Ammon's horn (tissue), 1 donor: ENCODE measurements at regions not wholly inside any gene's neighbourhood (a gene's known extent, or its start where the extent isn't known, plus 50 kb on each side); places are given as distances from the start of the nearest gene placed in this dataset.
"Not testable (repeated sequence)": the region's sequence is repeated elsewhere in the genome, so short reads cannot be mapped to it uniquely, and the experiment has no call there.

Source experiments
- DNase-seq: peaks from one replicate; pipeline ENCODE4 v3.0.0-alpha.2; 2016; ENCODE audit warnings: low spot score

DNA sequence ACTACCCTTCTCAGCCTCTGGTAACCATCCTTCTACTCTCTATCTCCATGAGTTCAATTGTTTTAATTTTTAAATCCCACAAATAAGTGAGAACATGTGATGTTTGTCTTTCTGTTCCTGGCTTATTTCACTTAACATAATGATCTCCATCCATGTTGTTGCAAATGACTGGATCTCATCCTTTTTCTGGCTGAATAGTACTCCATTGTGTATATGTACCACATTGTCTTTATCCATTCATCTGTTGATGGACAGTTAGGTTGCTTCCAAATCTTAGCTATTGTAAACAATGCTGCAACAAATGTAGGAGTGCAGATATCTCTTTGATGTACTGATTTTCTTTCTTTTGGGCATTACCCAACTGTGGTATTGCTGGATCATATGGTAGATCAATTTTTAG is 103.0 kb downstream of the CARTPT start:
- DNase-seq, result not testable (repeated sequence)

DNA sequence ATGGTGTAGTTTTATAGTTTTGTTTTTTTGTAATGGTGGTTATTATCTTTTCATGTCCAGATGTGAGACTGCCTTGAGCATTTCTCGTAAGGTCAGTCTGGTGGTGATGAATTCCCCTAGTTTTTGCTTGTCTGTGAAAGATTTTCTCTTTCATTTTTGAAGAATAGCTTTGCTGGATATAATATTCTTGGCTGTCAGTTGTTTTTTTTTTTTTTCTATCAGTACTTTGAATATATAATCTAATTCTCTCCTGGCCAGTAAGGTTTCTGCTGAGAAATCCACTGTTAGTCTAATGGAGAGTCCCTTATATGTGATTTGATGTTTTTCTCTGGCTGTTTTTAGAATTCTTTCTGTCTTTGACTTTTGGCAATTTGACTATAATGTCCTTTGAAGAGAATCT is 106.9 kb downstream of the CARTPT start:
- no peak for DNase-seq

DNA sequence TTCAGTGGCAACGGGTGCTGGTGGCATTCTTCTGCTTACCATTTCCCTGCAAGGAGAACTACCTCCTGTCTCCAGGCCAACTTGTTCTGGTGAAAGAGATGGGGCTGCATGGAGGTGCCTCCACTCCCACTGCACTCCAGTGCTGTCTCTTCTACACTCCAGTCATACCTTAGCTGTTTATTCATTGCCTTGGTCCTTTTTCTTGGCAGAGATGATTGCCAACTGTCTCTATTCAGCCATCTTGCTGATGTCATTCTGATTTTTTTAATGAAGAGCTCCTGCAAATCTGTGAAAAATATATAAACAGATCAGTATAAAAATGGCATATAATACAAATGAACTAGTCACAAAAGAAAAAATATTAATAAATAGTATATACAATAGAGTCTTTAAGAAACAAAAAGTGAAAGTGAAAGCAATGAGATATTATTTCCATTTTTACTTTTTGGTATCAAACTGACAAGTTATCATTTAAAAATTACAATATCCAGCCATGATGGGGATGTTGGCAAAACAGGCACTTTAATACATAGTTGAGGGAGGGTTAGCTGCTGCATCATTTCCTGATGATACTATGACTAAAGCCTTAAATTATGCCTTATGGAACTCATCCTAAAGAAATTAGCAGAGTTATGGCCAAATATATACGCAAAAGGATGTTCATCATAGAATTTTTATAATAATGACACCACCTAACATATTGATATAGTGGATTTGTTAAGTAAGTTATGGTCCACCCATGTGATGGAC is 109.4 kb downstream of the CARTPT start:
- no peak for DNase-seq

DNA sequence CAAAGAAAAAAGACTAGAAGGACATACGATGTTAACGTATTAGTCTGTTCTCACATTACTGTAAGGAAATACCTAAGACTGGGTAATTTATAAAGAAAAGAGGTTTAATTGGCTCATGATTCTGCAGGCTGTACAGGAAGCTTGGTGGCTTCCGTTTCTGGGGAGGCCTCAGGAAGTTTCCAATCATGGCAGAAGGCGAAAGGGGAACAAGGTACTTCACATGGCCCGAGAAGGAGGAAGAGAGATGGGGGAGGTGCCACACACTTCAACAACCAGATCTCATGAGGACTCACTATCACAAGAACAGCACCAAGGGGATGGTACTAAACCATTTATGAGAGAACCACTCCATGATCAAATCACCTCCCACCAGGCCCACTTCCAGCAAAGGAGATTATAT is 110.1 kb downstream of the CARTPT start:
- DNase-seq, result no peak

DNA sequence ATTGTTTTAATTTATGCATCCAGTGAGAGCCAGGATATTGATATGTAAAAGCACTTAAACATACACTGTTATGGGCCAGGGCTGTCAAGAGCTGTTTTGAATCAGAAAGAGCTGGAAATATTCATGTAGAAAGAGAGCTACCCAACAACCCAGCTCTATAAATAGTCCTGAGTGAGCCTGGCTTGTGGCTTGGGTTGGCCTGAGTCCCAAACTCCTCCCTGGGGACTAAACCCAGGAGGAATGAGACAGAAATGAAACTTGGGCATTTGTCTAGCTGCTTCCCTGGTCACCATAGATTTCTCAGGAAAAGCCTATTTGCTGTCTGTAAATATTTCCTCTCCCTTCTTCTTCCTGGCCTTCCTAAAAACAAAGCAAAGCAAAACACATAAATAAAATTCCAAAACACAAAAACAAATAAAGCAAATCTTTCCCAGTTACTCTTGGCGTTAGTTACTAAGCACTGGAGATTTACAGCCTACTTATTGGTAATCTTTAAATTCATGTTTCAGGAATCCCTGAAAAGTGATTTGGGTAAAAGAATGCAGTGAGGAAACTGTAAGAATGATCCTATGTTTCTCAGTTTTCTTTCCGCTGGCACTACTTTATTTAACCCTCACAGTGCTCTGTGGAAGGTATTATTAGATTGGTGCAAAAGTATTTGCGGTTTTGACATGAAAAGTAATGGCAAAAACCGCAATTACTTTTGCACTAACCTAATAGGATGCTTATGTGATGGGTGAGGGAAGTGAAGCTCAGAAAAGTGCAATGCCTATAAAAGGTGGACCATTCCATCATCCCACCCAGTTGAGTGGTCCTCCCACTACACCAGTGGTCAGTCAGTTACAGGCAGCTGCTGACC is 111.8 kb downstream of the CARTPT start:
- peak; percentile 67 for DNase-seq

DNA sequence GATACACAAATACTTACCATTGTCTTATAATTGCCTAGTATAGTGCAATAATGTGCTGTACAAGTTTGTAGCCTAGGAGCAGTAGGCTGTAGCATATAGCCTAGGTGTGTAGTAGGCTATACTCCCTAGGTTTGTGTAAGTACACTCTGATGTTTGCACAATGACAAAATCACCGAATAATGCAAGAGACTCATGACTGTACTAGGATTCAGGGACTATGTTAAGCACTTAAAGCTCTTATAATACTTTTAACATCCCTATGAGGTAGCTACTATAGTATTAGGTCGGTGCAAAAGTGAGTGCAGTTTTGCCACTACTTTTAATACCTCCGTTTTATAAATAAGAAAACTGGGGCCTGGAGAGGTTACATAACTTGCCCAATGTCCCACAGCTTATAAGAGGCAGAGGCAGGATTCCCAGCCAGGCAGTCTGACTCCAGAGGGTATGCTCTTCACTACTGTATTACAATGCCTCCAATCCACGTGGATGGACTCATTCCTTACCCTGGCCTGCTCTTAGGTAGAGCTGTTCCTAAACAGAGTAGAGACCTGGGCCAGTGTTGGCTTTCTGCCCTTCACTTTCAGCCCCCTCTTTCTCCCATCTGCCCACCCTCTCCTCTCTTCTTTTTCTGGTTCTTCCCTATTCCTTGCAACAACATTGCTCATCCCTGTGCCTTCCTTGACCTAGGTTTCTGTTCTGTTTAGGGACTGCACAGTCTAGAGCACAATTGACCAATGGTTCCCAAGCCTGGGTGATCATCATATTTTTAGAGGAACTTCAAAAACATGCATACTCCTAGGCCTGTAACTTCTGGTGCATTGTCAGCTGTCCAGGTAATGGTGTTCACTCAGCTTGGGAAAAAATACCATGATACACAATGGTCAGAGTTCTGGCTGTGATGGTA is 114.0 kb downstream of the CARTPT start:
- DNase-seq, result no peak

DNA sequence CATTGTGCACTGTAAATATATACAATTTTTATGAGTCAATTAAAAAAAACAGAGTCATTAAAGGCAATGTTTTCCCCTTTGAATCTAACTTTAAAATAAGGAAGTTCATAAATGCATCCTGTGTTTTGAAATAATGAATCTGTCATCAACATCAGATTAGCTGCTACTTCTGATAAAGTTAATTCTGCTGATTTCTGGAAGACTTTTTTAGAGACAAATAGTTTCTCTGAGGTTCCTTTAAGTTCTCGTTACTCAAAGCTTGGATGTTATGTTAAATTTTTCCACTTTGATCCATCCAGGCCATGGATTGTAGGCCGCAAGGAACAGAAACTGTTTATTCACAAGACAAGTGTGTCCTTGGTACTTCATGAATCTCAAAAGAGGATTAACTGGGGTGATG is 115.5 kb downstream of the CARTPT start:
- DNase-seq, result no peak

DNA sequence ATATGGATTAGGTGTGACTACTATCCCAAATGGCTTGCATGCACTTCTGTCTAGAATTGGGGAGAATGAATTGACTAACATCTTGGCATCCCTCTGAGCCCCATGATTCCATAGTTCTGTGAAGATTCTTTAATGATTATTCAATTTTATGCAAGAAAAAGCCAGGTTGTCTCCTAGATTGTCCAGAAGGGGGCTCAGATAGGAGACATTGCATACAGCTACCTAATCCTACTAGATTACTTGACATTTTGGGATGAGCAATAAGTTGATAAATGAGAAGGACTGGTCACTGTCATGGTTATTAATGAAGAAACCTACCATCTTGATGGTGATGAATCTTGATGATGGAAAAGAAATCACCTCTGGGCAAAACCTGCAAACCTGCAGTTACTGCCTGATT is 117.0 kb downstream of the CARTPT start:
- DNase-seq, result no peak

DNA sequence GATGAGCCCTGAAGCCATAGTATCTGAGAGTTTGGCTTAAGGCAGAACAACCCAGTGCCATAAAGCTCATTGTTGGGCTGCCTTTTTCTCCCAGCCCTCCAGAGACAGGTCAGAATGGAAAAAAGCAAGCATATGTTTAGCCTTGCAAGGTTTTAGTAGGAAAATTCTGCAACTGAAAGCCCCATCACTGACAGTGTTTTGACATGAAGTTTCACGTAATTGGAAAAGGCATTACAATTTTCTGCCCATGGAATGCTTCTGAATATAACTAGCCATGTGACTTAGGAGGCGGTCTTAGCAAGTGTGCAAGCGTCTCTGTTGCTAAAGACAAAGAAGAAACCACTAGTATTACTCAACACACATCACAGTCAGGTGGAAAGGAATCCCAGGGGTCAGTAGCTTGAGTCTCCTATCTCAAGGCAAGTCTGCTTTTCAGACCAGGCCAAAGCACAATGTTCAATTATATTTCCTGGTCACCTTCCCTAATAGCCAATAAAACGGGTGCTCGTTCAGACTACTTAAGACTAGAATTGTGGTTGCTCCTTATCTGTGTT is 117.6 kb downstream of the CARTPT start:
- DNase-seq, result no peak

DNA sequence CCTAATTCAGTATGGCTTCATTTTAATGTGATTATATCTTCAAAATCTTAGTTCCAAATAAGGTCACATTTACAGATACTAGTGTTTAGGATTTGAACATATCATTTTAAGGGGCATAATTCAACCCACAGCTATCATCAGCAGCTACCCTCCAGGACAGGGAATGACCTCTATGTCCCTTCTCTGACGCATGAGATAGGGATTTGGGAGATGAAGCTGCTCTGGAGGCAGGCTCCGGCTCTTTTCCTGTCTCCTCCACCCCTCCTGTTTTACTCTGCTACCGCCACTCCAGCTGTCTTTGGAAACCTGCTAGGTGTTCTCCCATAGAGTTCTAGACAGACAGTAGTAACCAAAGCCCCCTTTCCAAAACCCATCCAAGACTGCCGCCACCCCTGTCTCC is 119.2 kb downstream of the CARTPT start:
- no peak for DNase-seq

DNA sequence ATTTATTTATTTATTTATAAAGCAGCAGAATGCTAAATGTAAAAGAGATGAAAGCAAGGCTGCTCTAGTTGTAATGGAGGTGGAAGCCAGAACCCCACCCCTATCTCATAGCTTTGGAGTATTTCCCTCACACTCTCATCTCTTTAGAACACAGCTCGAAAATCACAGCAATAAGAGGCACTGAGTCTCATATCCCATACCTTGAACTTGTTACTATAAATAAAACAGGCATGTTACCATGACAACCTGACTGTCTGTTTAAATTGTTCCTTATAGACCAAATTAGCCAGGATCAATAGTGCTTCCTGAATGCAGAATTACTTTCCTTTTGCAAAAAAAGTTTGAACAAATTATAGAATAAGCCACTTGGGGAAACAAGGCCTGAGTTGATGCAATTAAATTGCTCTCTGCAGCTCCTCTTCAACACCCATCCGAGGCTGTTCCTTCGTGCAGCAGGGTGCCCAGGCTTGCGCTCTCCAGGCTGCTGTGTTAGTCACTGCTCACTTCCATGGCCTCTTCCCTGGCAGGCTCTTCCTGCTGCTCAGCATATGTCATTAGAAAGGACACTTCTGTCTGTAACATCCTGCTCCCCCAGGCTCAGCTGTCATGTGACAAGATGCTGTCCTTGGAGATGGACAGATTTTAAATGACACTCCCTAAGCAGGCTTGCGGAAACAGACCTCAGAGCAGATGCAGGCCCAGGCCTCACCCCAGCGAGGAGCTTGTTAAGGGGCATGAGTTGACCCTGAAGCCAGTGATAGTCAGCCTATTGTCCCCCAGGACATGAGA is 120.2 kb downstream of the CARTPT start:
- peak; percentile 14 for DNase-seq

DNA sequence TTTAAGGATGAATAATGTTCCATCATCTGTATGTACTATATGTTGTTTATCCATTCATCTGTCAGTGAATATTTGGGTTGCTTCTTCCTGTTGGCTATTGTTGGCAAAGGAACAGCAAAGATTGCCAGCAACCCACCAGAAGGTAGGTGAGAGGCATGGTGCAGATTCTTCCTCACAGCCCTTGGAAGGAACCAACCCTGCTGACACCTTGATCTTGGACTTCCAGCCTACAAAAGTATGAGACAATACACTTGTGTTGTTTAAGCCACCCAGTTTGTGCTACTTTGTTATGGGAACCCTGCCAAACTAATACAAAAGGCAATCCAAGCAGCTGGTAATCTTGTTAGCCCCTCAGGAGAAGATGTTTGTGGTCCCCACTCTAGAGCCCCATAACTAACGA is 122.0 kb downstream of the CARTPT start:
- DNase-seq, result no peak

DNA sequence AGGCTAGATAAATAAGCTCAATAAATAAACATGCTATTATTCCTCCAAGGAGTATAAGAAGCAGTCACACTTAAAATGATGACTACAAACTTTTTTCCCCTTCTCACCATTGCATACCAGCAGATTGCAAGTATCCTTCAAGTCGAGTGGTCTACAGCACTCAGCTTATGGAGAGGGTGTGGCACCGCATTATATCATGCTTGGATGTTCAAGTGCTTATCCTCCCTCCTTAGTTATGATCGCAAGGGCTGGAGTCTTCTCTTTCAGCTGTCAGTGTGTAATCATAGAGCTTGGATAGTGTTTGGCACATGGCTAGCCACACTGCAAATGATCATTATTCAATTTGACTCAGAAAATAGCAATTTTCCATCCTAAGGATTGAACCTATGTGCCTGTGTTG is 124.0 kb downstream of the CARTPT start:
- DNase-seq, result no peak

DNA sequence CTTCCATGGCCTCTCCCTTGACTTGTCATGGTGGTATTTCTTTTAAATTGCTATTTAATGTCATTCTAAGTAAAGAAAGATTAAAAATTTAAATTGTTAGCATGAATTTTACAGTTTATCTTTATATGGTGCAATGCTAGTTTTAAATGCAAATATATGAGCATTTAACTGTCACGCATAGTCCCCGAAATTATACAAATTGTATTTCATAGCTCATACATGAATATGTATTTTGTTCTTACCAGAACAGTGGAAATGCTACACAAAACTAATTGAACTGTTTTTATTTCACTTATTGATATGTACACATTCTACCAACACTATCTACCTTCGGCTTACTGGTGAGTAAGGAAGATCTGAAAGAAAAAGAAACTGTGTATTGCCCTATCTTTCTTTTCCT is 125.8 kb downstream of the CARTPT start:
- no peak for DNase-seq

DNA sequence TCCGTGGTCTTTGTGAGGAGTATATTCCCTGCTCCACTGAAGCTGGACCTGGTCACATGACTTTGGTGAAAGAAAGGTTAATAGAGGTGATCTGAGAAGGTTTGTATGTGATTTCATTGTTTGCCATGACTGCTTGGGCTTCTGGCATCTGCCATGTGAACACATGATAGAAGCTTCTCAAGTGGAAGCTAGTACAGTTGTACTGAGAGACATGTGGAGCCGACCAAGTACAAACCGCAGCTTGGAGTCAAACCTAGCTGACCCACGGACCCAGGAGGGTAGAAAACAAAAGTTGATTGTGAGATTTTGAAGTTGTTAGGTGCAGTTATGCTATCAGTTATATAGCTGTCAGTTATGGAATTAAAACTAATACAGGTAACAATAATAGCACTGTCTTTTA is 140.4 kb downstream of the CARTPT start:
- no peak for DNase-seq

DNA sequence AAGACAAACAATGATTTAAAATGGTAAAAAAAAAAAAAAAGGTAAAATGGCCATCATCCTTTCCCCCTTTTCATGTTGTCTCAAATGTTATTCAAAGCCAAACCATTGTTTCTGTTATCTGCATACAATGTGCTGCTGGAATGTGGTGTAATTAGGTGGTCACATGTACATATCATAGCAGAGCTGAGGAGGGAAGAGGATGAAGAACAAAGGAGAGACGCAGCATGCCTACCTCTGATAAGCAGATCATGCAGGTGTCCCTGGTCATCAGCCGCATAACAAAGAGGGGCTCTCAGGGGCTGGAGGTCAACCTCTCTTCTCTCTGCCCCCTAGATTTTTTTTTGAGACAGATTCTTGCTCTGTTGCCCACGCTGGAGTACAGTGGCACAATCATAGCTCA is 141.0 kb downstream of the CARTPT start:
- DNase-seq, result no peak

DNA sequence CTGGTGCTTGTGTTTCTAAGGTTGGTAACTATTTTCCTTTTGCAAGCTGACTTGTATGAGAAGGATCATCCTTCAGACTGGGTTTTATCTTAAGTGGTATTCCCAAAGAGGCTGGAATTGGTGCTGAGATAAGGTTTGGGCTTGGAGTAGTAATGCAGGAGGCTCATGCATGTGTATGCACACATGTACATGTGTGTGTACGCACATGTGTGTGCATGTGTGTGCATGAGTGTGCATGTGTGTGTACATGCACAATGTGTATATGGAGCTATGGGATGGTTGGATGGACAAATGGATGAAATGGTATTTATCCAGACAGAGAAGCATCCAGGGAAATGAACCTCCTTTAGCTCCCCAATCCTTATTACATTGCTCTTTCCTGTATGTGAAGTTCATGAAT is 142.6 kb downstream of the CARTPT start:
- no peak for DNase-seq

DNA sequence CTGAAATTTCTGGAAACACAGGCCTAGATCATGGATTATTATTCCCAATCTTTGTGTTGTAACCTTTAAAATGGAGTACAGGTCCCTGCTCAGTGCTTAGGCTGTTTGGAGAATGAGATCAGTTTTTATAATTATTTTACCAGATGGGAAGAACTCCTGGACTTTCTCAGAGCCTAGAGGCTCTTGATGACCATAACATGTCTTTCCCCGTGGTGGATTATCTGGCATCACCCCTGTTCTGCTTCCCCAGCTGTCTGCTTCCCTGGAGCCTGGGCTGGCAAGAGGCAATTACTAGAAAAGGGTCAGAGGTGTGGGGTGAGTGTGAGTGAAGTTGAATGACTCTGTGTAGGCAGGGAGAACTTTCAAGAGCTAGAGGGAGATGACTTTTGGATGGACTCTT is 143.0 kb downstream of the CARTPT start:
- DNase-seq, result no peak

DNA sequence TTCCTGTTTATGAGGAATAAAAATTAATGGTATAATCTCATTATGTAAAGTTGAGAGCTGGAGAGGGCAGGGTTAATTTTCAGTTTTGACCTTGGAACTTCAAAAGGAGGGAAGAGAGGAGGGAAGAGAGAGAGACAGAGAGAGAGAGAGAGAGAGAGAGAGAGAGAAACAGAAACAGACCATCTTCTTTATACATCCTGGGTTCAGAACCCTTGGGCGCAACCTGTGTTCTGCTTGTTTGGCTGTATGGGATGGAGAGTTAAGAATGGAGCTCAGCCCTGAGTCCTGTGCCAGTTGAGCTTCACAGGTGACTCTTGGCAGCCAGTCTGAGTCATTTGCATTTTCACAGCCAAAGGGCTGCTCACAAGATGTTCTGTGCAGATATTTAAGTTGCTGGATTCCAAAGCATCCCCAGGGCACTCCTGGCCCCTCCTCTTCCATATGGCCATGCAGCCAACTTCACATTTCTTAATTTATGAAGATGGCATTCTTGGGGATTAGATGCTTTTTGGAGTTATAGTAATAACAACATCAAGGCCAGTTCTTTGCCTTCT is 143.5 kb downstream of the CARTPT start:
- DNase-seq, result no peak

DNA sequence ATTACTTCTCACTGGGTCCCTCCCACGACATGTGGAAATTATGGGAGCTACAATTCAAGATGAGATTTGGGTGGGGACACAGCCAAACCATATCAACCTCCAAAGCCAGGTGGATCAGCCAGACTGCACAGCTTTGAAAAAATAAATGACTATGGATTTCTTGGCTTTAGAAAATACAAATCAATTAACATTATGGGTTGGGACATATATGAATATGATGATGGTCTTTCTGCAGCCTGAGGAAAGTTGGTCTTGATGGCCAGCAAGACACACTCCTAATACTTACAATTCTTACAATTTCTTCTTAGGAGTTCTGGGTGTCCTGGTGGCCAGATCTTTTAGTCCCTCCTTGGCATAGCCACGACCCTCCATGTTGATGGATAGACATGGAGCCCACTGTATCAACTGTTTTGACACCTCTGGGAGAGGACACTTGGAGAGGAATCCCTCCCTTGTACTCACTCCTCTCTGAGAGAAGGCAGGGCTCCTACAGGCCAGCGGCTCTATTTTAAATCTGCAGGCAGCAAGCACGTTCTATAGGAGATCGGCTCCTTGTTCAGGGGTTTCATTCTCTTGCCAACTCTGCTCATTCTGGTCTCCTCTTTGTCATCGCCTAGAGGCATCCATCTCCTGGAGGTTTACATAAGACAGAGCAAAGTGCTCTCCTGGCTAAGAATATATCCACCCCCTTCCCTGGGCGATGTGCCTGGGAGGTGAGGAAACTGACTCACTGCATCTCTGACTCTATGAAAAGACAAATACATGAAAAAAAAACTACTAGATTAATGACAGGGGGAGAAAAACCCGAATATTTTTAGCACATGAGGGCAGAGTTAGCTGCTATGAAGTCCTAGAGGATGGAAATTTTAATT is 145.9 kb downstream of the CARTPT start:
- DNase-seq, result peak; percentile 64
